ENCODE measurements at regions not wholly inside any gene's neighbourhood (a gene's known extent, or its start where the extent isn't known, plus 50 kb on each side); places are given as distances from the start of the nearest gene placed in this dataset.

GRCh38 chr10:113294868-113295267 lies 258.0 kb upstream of the HABP2 start:
- Histone ChIP-seq H3K36me3 (ENCODE audit: control insufficient read depth, insufficient read depth, low read length) (no peaks in the 10 kb centered on the region), H3K4me1 (ENCODE audit: control insufficient read depth, insufficient read depth, low read length) (no peaks in the 10 kb centered on the region), H3K9me3 (ENCODE audit: control insufficient read depth, insufficient read depth, low read depth, low read length) (no peaks in the 10 kb centered on the region), H3K27me3 (ENCODE audit: control insufficient read depth, insufficient read depth, low read length) (no peaks in the 10 kb centered on the region), H3K4me3 (ENCODE audit: low read depth in 2 of 2, low read length in 2 of 2) (no peak overlapping the region), H3K27ac (ENCODE audit: low read length) (no peak overlapping the region)
- no peak for TF ChIP-seq CTCF (IDR thresholded peaks at IDR 0.05)
- no peak for TF ChIP-seq TCF7L2 (IDR thresholded peaks at IDR 0.05; ENCODE audit: low read depth, low read length)
- TF ChIP-seq SIN3A (IDR thresholded peaks at IDR 0.05; ENCODE audit: borderline replicate concordance, insufficient read depth, low read depth, low read length) = no peak
- no peak for TF ChIP-seq REST (IDR thresholded peaks at IDR 0.05; ENCODE audit: insufficient read depth in 1 of 2, low read depth in 2 of 2, low read length in 1 of 2)
- no peak for TF ChIP-seq POLR2AphosphoS5 (IDR thresholded peaks at IDR 0.05; ENCODE audit: low read depth, low read length)
- BruUV-seq (replicated peaks) = no TSS peak
- in situ Hi-C loops (cut with HindIII; ENCODE audit: low pct_unique_long_range_greater_than_20kb, low sequenced_read_pairs) (no loop called here), intact Hi-C loops (cut with micrococcal nuclease; ENCODE audit: unreplicated experiment) (no loop called here)
- DNase-seq (ENCODE audit: low read depth, low spot score) = no peak
- ChIA-PET POLR2A (no interaction called here), CTCF (no interaction called here)
- ATAC-seq = no peak

- Histone ChIP-seq H3K36me3 (ENCODE audit: control insufficient read depth, insufficient read depth, low read length) (no peaks in the 10 kb centered on the region), H3K9me3 (ENCODE audit: control insufficient read depth, insufficient read depth, low read depth, low read length) (no peaks in the 10 kb centered on the region), H3K27ac (ENCODE audit: low read length) (no peak overlapping the region), H3K4me3 (ENCODE audit: low read depth in 2 of 2, low read length in 2 of 2) (no peak overlapping the region), H3K4me1 (ENCODE audit: control insufficient read depth, insufficient read depth, low read length) (no peaks in the 10 kb centered on the region), H3K27me3 (ENCODE audit: control insufficient read depth, insufficient read depth, low read length) (no peaks in the 10 kb centered on the region)
- ChIA-PET POLR2A (no interaction called here), CTCF (no interaction called here)
- in situ Hi-C loops (cut with HindIII; ENCODE audit: low pct_unique_long_range_greater_than_20kb, low sequenced_read_pairs) = no loop called here
- TF ChIP-seq REST (IDR thresholded peaks at IDR 0.05; ENCODE audit: insufficient read depth in 1 of 2, low read depth in 2 of 2, low read length in 1 of 2) (no peak), CTCF (IDR thresholded peaks at IDR 0.05) (no peak), POLR2AphosphoS5 (IDR thresholded peaks at IDR 0.05; ENCODE audit: low read depth, low read length) (no peak), SIN3A (IDR thresholded peaks at IDR 0.05; ENCODE audit: borderline replicate concordance, insufficient read depth, low read depth, low read length) (no peak), TCF7L2 (IDR thresholded peaks at IDR 0.05; ENCODE audit: low read depth, low read length) (no peak)
- intact Hi-C loops (cut with micrococcal nuclease; ENCODE audit: unreplicated experiment) = no loop called here
- DNase-seq (ENCODE audit: low read depth, low spot score) = no peak
- no peak for ATAC-seq
- no TSS peak for BruUV-seq (replicated peaks)
These were observed 255.6 kb upstream of the HABP2 start for GRCh38 chr10:113297226-113297625.
